GM10266 (cell line): ENCODE measurements at regions not wholly inside any gene's neighbourhood (a gene's known extent, or its start where the extent isn't known, plus 50 kb on each side); places are given as distances from the start of the nearest gene placed in this dataset.

Experiments used
- DNase-seq: peaks from one replicate; pipeline ENCODE4 v3.0.0; 2012; ENCODE audit errors: extremely low spot score
- CTCF ChIP-seq: IDR thresholded peaks from 2 replicates; pipeline ENCODE4 v1.5.1; 2012; ENCODE audit warnings: mild to moderate bottlenecking, low read depth; ENCODE audit not compliant: control insufficient read depth, insufficient read depth; ENCODE audit errors: missing control alignments

- TF ChIP-seq CTCF, result no peak
- no peak for DNase-seq
Measured at GRCh38 chr2:53234548-53234903, 533.1 kb upstream of the CHAC2 start.

GRCh38 chr2:53233759-53234547 lies 533.7 kb upstream of the CHAC2 start:
- no peak for DNase-seq
- TF ChIP-seq CTCF, result no peak

- no peak for TF ChIP-seq CTCF
- DNase-seq, result no peak
Measured at GRCh38 chr2:53231908-53232307, 535.7 kb upstream of the CHAC2 start.

- TF ChIP-seq CTCF, result no peak
- DNase-seq, result no peak
Measured at GRCh38 chr2:53230691-53231090, 536.9 kb upstream of the CHAC2 start.

- no peak for TF ChIP-seq CTCF
- no peak for DNase-seq
Measured at GRCh38 chr2:53227535-53227934, 540.1 kb upstream of the CHAC2 start.

- no peak for DNase-seq
- no peak for TF ChIP-seq CTCF
Measured at GRCh38 chr2:53220969-53221368, 546.6 kb upstream of the CHAC2 start.

GRCh38 chr2:53217250-53217649 lies 550.4 kb upstream of the CHAC2 start:
- no peak for TF ChIP-seq CTCF
- DNase-seq, result no peak
